SK-N-MC (cell line): ENCODE measurements at regions not wholly inside any gene's neighbourhood (a gene's known extent, or its start where the extent isn't known, plus 50 kb on each side); places are given as distances from the start of the nearest gene placed in this dataset.

Experiments used
- EZH2 ChIP-seq: fragments of 200-600 bp; sonication (generic); IDR thresholded peaks from one replicate; pipeline ENCODE4 v1.6.1; 2017; ENCODE audit warnings: antibody characterized with exemption
- POLR2AphosphoS5 ChIP-seq: IDR thresholded peaks from 2 replicates; pipeline ENCODE4 v1.6.1; 2012; ENCODE audit warnings: mild to moderate bottlenecking, low read depth, low read length, borderline replicate concordance

GRCh38 chr5:89262030-89262429 lies 379.0 kb upstream of the MEF2C start:
- TF ChIP-seq EZH2 (no peak), POLR2AphosphoS5 (no peak)
